Stomach (tissue), 4 donors: ENCODE measurements at regions not wholly inside any gene's neighbourhood (a gene's known extent, or its start where the extent isn't known, plus 50 kb on each side); places are given as distances from the start of the nearest gene placed in this dataset.

Experiments
- CTCF ChIP-seq, 7 experiments: fragments of 450-650 bp in 4 of 7; fragments of 200-600 bp in 3 of 7; sonication (generic) in 3 of 7; IDR thresholded peaks; one replicate each; pipeline ENCODE4 v1.5.1; 2016 to 2019; ENCODE audit warnings: antibody characterized with exemption in 7 of 7, control low read depth in 2 of 7, mild to moderate bottlenecking in 1 of 7
- EP300 ChIP-seq: sonication (generic); formaldehyde crosslinking; IDR thresholded peaks from one replicate; pipeline ENCODE4 v1.6.1; 2017; ENCODE audit warnings: antibody characterized with exemption

GRCh38 chr9:115587310-115587709, 469.4 kb upstream of the TNC start:
- TF ChIP-seq EP300 (no peak), CTCF (IDR thresholded peaks at IDR 0.05) (no peak)
